ENCODE measurements at regions not wholly inside any gene's neighbourhood (a gene's known extent, or its start where the extent isn't known, plus 50 kb on each side); places are given as distances from the start of the nearest gene placed in this dataset.

DNA sequence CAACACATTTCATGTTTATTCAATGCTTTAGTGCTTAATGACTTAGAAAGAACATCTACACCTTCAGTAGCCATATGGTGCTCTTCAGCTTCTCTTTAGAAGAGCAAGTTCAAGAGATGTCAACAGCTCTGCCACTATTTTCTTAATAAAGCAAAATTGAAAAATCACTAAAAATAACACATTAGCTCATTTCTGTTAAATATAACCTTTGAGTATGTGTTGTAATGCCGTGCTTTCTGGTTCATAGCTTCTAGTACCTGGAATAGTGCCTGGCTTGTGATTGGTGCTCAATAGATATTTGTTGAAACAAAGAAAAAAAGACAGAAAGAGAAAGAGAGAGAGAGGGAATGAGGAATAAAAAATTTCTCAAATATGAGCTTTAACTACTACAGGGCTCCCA is 349.8 kb upstream of the SPRED2 start:
- H3K4me3 ChIP-seq (ENCODE audit: insufficient read depth, low read depth, low read length), result no peak overlapping the region
- 82 to 95% methylated on average over 1 of the region's 1 CpG for WGBS, 2 experiments
- H3K36me3 ChIP-seq (ENCODE audit: control insufficient read depth, insufficient read depth, low read length), result no peaks in the 10 kb centered on the region
- no peaks in the 10 kb centered on the region for H3K9me3 ChIP-seq (ENCODE audit: control insufficient read depth, low read length)
- H3K27ac ChIP-seq (ENCODE audit: insufficient read depth, low read depth, low read length, poor library complexity, severe bottlenecking), result no peak overlapping the region
- no peaks in the 10 kb centered on the region for H3K4me1 ChIP-seq (ENCODE audit: control insufficient read depth, insufficient read depth, low read length)
- H3K27me3 ChIP-seq (ENCODE audit: control insufficient read depth, insufficient read depth, low read length, poor library complexity, severe bottlenecking), result no peaks in the 10 kb centered on the region

DNA sequence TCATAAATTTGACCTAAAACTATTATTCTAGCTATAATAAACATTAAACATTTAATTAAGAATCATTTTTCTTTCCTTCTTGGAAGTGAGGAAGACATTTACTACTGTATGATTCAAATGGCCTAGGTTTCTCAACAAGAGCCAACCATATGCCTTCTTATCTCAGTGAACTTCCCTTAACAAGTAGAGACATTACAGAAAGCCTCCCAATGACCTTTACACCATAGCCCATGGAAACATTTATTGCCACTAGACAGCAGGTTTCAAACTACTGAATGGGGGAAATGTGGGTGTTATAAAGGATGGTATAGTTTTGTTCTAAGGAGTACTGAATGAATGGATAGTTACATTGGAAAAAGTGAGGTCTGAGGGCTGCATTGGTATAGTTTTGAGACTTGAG is 349.4 kb upstream of the SPRED2 start:
- Histone ChIP-seq H3K4me1 (ENCODE audit: control insufficient read depth, insufficient read depth, low read length) (no peaks in the 10 kb centered on the region), H3K27me3 (ENCODE audit: control insufficient read depth, insufficient read depth, low read length, poor library complexity, severe bottlenecking) (no peaks in the 10 kb centered on the region), H3K27ac (ENCODE audit: insufficient read depth, low read depth, low read length, poor library complexity, severe bottlenecking) (no peak overlapping the region), H3K4me3 (ENCODE audit: insufficient read depth, low read depth, low read length) (no peak overlapping the region), H3K9me3 (ENCODE audit: control insufficient read depth, low read length) (no peaks in the 10 kb centered on the region), H3K36me3 (ENCODE audit: control insufficient read depth, insufficient read depth, low read length) (no peaks in the 10 kb centered on the region)

DNA sequence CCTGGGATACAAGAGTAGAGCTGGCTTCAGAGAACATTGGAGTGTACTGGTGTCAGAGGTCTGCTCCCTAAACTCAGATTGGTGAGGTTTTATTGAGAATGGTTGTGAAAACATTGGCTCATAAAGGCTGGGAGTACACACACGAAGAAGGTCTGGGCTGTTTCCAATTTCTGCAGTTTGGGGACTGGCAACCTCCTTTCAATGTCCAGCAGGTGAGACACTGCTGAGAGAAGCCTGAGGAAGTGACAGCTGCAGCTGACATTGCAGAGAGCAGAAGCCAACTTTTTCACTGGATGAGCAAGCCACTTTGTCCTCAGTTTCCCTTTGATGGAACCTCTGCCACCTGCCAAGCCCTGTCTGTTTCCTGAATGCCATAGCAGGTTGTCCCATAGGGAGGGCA is 346.6 kb upstream of the SPRED2 start:
- Histone ChIP-seq H3K9me3 (ENCODE audit: control insufficient read depth, low read length) (no peaks in the 10 kb centered on the region), H3K4me3 (ENCODE audit: insufficient read depth, low read depth, low read length) (no peak overlapping the region), H3K36me3 (ENCODE audit: control insufficient read depth, insufficient read depth, low read length) (no peaks in the 10 kb centered on the region), H3K27me3 (ENCODE audit: control insufficient read depth, insufficient read depth, low read length, poor library complexity, severe bottlenecking) (no peaks in the 10 kb centered on the region), H3K4me1 (ENCODE audit: control insufficient read depth, insufficient read depth, low read length) (no peaks in the 10 kb centered on the region), H3K27ac (ENCODE audit: insufficient read depth, low read depth, low read length, poor library complexity, severe bottlenecking) (no peak overlapping the region)
- WGBS, 2 experiments, result 93 to 96% methylated on average over 1 of the region's 1 CpG

GRCh38 chr2:65778137-65778536 is 345.7 kb upstream of the SPRED2 start:
- no peak overlapping the region for H3K27ac ChIP-seq (ENCODE audit: insufficient read depth, low read depth, low read length, poor library complexity, severe bottlenecking)
- 89% methylated on average over 2 of the region's 2 CpGs for WGBS, 2 experiments
- no peak overlapping the region for H3K4me3 ChIP-seq (ENCODE audit: insufficient read depth, low read depth, low read length)
- H3K4me1 ChIP-seq (ENCODE audit: control insufficient read depth, insufficient read depth, low read length), result no peaks in the 10 kb centered on the region
- H3K36me3 ChIP-seq (ENCODE audit: control insufficient read depth, insufficient read depth, low read length), result no peaks in the 10 kb centered on the region
- H3K27me3 ChIP-seq (ENCODE audit: control insufficient read depth, insufficient read depth, low read length, poor library complexity, severe bottlenecking), result no peaks in the 10 kb centered on the region
- no peaks in the 10 kb centered on the region for H3K9me3 ChIP-seq (ENCODE audit: control insufficient read depth, low read length)

DNA sequence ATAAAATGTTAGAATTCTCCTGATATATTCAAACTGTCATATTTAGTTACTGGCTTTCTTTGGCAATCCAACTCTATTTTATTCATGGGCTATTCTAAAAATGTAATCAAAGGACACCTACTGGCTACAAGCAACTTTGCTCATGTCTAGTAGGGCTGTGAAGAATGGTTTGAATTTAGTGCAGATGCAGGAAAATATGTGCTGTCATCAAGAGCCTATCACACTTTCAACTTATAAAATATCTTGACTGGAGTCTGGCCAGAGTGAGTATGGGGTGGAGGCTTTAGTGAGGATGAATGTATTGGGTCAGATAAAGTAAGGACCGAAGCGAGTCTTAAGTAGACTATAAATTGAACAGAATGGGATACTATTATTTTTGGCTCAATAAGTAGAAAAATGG is 343.4 kb upstream of the SPRED2 start:
- 96 to 100% methylated on average over 2 of the region's 2 CpGs for WGBS, 2 experiments
- H3K36me3 ChIP-seq (ENCODE audit: control insufficient read depth, insufficient read depth, low read length), result no peaks in the 10 kb centered on the region
- no peaks in the 10 kb centered on the region for H3K27me3 ChIP-seq (ENCODE audit: control insufficient read depth, insufficient read depth, low read length, poor library complexity, severe bottlenecking)
- H3K9me3 ChIP-seq (ENCODE audit: control insufficient read depth, low read length), result no peaks in the 10 kb centered on the region
- no peak overlapping the region for H3K27ac ChIP-seq (ENCODE audit: insufficient read depth, low read depth, low read length, poor library complexity, severe bottlenecking)
- H3K4me3 ChIP-seq (ENCODE audit: insufficient read depth, low read depth, low read length), result no peak overlapping the region
- no peaks in the 10 kb centered on the region for H3K4me1 ChIP-seq (ENCODE audit: control insufficient read depth, insufficient read depth, low read length)

DNA sequence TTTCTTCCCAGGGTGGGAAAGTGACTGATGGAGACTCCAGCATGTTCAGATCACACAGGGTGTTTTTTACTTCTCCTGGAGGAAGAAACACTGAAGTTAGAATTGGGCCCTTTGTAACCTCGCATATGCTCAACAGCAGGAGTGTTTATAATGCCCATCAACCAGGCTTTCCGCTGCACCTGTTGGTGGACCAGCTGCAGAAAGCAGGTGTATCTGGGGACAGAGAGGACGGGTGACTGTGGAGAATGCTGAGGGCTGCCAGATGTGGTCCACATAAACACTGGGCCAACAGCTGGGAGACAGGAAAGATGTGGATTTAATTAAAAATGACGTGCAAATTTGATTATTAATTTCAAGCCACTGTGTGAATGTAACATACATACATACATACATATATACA is 335.5 kb upstream of the SPRED2 start:
- H3K4me3 ChIP-seq (ENCODE audit: insufficient read depth, low read depth, low read length), result no peak overlapping the region
- H3K27me3 ChIP-seq (ENCODE audit: control insufficient read depth, insufficient read depth, low read length, poor library complexity, severe bottlenecking), result no peaks in the 10 kb centered on the region
- H3K9me3 ChIP-seq (ENCODE audit: control insufficient read depth, low read length), result no peaks in the 10 kb centered on the region
- no peaks in the 10 kb centered on the region for H3K4me1 ChIP-seq (ENCODE audit: control insufficient read depth, insufficient read depth, low read length)
- H3K27ac ChIP-seq (ENCODE audit: insufficient read depth, low read depth, low read length, poor library complexity, severe bottlenecking), result no peak overlapping the region
- no peaks in the 10 kb centered on the region for H3K36me3 ChIP-seq (ENCODE audit: control insufficient read depth, insufficient read depth, low read length)
- 90 to 92% methylated on average over 3 of the region's 4 CpGs for WGBS, 2 experiments

- no peaks in the 10 kb centered on the region for H3K9me3 ChIP-seq (ENCODE audit: control insufficient read depth, low read length)
- no peak overlapping the region for H3K4me3 ChIP-seq (ENCODE audit: insufficient read depth, low read depth, low read length)
- no peak overlapping the region for H3K27ac ChIP-seq (ENCODE audit: insufficient read depth, low read depth, low read length, poor library complexity, severe bottlenecking)
- H3K4me1 ChIP-seq (ENCODE audit: control insufficient read depth, insufficient read depth, low read length), result no peaks in the 10 kb centered on the region
- H3K27me3 ChIP-seq (ENCODE audit: control insufficient read depth, insufficient read depth, low read length, poor library complexity, severe bottlenecking), result no peaks in the 10 kb centered on the region
- WGBS, 2 experiments, result 89 to 92% methylated on average over 6 of the region's 6 CpGs
- H3K36me3 ChIP-seq (ENCODE audit: control insufficient read depth, insufficient read depth, low read length), result no peaks in the 10 kb centered on the region
Observed at GRCh38 chr2:65766768-65767267, 334.4 kb upstream of the SPRED2 start.

GRCh38 chr2:65765376-65765775 is 333.0 kb upstream of the SPRED2 start:
- Histone ChIP-seq H3K27me3 (ENCODE audit: control insufficient read depth, insufficient read depth, low read length, poor library complexity, severe bottlenecking) (no peaks in the 10 kb centered on the region), H3K27ac (ENCODE audit: insufficient read depth, low read depth, low read length, poor library complexity, severe bottlenecking) (no peak overlapping the region), H3K36me3 (ENCODE audit: control insufficient read depth, insufficient read depth, low read length) (no peaks in the 10 kb centered on the region), H3K9me3 (ENCODE audit: control insufficient read depth, low read length) (no peaks in the 10 kb centered on the region), H3K4me3 (ENCODE audit: insufficient read depth, low read depth, low read length) (no peak overlapping the region), H3K4me1 (ENCODE audit: control insufficient read depth, insufficient read depth, low read length) (no peaks in the 10 kb centered on the region)
- WGBS, 2 experiments, result 94 to 95% methylated on average over 3 of the region's 3 CpGs

GRCh38 chr2:65762068-65762467 is 329.7 kb upstream of the SPRED2 start:
- Histone ChIP-seq H3K27ac (ENCODE audit: insufficient read depth, low read depth, low read length, poor library complexity, severe bottlenecking) (no peak overlapping the region), H3K9me3 (ENCODE audit: control insufficient read depth, low read length) (no peaks in the 10 kb centered on the region), H3K36me3 (ENCODE audit: control insufficient read depth, insufficient read depth, low read length) (no peaks in the 10 kb centered on the region), H3K27me3 (ENCODE audit: control insufficient read depth, insufficient read depth, low read length, poor library complexity, severe bottlenecking) (no peaks in the 10 kb centered on the region), H3K4me3 (ENCODE audit: insufficient read depth, low read depth, low read length) (no peak overlapping the region), H3K4me1 (ENCODE audit: control insufficient read depth, insufficient read depth, low read length) (no peaks in the 10 kb centered on the region)
- WGBS, 2 experiments, result 90 to 94% methylated on average over 2 to 3 of the region's 3 CpGs

GRCh38 chr2:65754219-65754618 is 321.8 kb upstream of the SPRED2 start:
- no peak overlapping the region for H3K27ac ChIP-seq (ENCODE audit: insufficient read depth, low read depth, low read length, poor library complexity, severe bottlenecking)
- no peak overlapping the region for H3K4me3 ChIP-seq (ENCODE audit: insufficient read depth, low read depth, low read length)
- WGBS, 2 experiments, result no CpG with 5 or more reads among the region's 1 CpG
- H3K36me3 ChIP-seq (ENCODE audit: control insufficient read depth, insufficient read depth, low read length), result no peaks in the 10 kb centered on the region
- H3K27me3 ChIP-seq (ENCODE audit: control insufficient read depth, insufficient read depth, low read length, poor library complexity, severe bottlenecking), result no peaks in the 10 kb centered on the region
- H3K4me1 ChIP-seq (ENCODE audit: control insufficient read depth, insufficient read depth, low read length), result no peaks in the 10 kb centered on the region
- no peaks in the 10 kb centered on the region for H3K9me3 ChIP-seq (ENCODE audit: control insufficient read depth, low read length)

- Histone ChIP-seq H3K27me3 (ENCODE audit: control insufficient read depth, insufficient read depth, low read length, poor library complexity, severe bottlenecking) (no peaks in the 10 kb centered on the region), H3K27ac (ENCODE audit: insufficient read depth, low read depth, low read length, poor library complexity, severe bottlenecking) (no peak overlapping the region), H3K4me3 (ENCODE audit: insufficient read depth, low read depth, low read length) (no peak overlapping the region), H3K9me3 (ENCODE audit: control insufficient read depth, low read length) (no peaks in the 10 kb centered on the region), H3K36me3 (ENCODE audit: control insufficient read depth, insufficient read depth, low read length) (no peaks in the 10 kb centered on the region), H3K4me1 (ENCODE audit: control insufficient read depth, insufficient read depth, low read length) (no peaks in the 10 kb centered on the region)
- WGBS, 2 experiments, result 87 to 91% methylated on average over 2 of the region's 2 CpGs
Observed at GRCh38 chr2:65751408-65751807, 319.0 kb upstream of the SPRED2 start.
